GM15510 (cell line): ENCODE measurements at regions not wholly inside any gene's neighbourhood (a gene's known extent, or its start where the extent isn't known, plus 50 kb on each side); places are given as distances from the start of the nearest gene placed in this dataset.

Experiments
- POLR2A ChIP-seq: IDR thresholded peaks from 3 replicates; pipeline ENCODE4 v1.6.1; 2011; ENCODE audit warnings: borderline replicate concordance; ENCODE audit not compliant: insufficient read length; ENCODE audit errors: extremely low read depth

DNA sequence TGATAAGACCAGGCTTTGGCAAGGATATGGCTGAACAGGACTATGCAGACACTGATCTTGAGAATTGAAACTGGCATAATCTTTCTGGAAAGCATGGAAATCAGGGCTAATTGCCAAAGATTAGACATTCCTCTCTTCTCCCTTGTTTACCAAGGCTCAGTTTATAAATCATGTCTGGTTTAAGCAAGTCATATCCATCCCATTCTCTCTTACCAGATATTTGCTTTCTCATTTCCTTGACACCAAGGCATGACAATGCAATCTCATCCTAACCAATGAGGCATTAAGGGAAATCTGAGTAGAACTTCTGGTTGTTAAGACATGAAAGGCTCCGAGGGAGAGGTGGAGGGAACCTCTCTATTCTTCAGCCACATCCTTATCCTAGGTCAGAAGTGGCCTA, 110.3 kb upstream of the CEP85L start:
- no peak for TF ChIP-seq POLR2A

DNA sequence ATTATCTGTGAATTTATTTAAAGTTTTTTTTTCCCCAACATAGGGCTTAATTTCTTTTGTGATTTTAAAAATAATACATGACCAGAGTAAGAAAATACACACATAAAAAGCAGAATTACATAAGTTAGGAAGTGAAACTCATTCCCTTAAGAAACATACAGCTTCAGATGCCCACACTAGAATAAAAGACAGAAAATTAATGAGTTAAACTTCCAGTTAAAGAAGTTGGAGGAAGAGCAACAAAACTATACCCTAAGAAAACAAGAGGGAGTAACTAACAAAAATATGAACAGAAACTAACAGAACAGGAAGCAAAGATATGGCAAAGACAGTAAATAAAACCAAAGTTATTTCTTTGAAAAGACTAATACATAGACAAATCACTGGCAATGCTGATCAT, 107.6 kb upstream of the CEP85L start:
- TF ChIP-seq POLR2A: no peak

DNA sequence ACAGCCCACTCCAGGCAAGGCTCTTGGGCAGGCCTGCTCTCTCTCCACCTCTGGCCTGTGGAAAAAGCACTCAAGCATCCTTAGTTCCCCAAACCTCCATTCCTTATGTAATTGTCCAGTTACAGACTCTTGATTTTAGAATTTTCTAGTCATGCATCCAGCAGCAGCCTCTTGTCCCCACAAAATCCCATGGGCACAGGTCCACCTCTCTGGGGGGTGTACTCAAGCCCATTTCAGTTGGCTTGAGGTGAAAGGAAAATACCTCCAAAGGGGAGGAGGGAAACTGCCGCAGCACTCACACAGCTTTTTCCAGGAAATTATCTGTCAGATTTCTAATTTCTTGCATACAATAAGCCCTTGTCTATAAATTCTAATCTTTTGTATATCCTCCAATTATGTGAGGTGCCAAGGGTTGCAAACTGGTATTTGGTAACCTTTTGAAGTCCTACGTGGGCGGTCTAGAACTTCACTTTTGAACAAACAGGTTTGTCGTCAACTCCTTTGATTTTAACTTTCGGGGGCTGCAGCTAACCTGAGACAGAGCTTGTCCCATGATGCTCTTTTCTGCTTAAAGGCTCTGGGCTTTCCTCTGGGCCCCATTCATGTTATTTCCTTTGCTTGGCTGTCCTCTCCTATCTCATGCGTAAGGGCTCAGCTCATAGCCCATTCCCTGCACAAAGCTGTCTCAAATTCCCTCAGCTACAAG, 104.7 kb upstream of the CEP85L start:
- TF ChIP-seq POLR2A: no peak

DNA sequence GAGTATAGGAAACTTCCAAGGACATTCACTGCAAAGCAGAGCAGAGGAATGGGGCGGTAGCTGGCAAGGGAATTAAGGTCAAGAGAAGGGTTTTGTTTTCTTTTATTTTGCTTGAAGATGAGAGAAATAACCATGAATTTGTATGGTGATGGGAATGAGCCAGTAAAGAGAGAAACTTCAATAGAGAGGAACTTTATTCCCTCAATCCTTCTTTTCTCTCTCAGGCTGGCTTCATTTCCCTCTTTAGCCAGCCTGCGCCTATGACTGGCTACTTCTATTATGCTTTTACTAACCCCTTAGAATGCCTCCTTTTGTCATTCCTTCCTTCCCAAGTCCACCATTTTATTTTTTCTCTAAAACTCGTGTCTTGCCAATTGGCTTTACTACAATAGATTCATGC, 101.4 kb upstream of the CEP85L start:
- no peak for TF ChIP-seq POLR2A

DNA sequence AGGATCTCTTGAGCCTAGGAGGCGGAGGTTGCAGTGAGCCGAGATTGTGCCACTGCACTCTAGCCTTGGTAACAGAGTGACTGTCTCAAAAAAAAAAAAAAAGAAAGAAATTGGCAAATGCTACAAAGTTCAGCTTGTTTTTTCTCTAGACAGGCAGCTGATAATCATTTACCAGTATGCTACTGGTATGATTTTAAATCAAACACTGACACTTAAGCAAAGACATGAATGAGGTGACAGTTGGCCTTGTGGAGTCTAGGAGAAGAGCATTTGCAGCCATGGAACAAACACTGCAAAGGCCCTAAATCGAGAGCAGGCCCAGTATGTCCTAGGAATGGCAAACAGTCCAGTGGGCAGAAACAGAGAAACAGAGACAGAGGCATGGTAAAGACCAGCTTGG, 99.7 kb upstream of the CEP85L start:
- TF ChIP-seq POLR2A: no peak

DNA sequence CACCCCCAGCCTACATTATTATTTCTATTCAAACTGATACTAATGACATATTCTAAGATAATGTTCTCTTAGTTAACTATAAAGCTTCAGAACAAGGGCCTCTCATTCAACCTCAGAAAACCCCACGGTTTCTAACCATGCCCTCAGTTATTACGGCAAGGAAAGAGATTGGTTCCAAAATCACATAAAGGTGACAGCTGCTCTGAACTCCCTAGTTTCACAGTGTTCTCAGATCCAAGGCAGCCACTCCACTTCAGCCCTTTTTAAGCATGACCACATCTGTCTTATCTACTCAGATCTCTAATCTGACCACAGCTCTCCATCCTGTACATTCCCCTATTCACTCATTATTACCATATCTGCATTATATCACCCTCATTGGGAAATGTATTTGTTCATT, 98.8 kb upstream of the CEP85L start:
- no peak for TF ChIP-seq POLR2A

DNA sequence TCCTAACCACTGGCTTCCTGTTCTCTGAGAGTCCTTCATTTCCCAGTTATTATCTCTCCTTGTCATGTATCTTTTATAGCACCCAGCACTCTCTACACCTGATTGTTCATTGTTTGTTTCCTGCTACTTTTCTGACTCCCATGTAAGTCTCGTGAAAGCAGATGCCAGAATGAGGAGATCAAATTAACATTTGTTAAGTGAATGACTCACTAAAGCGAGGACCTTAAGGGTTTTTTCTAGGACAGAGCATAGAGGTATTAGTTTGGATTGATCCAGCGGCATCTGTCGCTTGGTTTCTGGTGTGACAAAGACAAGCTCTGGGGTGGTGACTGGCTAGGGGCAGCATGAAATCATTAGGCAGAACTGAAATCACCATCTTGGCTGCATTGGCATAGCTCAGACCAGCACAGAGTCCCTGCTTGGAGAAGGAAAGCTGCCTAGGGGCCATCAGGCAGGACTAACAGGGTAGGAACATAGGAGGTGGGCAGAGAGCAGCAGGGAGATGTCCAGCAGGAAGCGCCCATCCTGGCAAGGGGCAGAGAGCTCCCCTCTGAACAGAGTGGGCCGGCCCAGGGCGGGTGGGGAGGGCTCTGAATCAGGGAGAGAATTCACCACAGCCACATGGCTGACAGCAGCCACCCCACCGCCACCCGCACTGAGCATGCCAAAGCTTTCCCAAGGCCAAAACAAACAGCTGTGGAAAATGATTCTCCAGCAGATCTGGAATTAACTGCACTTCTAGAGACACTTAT, 97.1 kb upstream of the CEP85L start:
- TF ChIP-seq POLR2A: no peak

DNA sequence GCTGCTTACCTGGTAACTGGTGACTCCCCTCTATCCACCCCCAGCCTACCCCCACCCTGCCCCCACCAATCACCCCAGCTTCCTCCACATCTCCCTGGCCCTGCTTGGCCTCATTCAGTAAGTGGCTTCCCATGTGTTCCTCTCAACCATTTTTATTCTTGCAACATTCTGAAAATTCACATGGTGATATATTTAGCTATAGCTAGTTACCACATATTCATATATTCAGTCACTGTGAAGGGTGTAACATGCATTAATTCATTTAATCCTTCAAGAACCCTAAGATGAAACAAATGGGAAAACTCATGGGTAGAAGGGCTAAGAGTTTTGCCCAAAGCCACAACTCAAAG, 95.4 kb upstream of the CEP85L start:
- no peak for TF ChIP-seq POLR2A

DNA sequence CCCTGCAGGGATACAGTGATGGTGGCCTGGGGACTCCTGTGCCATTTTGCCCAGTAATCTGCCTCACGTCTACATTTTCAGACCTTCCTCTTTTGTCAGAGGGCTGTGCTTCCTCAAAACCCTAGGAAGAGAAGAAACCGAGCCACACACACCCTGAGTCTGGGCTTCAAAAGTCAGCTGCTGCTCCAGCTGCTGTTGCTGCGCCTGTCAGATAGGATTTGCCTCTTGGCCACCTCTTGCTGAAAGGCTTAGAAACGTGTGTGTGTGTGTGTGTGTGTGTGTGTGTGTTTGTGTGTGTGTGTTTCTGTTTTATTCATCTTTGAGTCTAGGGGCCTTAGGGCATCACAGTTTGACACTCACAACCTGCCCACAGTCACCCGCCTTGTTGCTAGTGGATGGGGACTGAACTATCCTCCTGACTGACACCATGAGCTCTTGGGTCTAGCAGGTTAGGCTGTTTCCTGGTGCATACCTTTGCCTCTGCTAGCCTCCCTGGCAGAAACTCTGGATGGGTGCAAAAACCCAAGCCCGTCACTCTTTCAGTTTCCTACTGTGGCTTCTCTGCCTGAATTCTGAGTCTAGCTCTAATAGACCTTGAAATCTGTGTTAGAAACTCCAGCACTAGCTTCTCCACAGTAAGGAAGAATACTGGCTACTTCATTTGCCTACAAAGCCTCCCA, 94.9 kb upstream of the CEP85L start:
- TF ChIP-seq POLR2A: no peak

DNA sequence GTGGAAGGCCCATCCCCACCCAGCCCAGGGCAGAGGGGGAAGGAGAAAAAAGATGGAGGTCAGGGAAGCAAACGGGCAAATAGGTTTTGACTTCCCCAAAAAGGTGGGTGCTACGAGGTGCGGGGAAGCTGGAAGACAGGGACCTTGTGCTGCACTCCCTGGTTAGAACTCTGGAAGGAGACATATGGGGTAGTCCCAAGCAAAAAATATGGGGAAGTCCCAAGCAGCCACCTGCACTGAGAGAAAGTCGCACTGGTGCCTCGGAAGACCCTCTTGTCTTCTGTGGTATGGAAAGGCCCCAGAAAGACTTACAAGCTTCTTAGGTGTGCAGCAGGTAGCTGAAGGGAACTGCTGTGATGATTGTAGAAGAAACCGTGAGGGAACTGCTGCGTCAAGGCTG, 93.8 kb upstream of the CEP85L start:
- no peak for TF ChIP-seq POLR2A

DNA sequence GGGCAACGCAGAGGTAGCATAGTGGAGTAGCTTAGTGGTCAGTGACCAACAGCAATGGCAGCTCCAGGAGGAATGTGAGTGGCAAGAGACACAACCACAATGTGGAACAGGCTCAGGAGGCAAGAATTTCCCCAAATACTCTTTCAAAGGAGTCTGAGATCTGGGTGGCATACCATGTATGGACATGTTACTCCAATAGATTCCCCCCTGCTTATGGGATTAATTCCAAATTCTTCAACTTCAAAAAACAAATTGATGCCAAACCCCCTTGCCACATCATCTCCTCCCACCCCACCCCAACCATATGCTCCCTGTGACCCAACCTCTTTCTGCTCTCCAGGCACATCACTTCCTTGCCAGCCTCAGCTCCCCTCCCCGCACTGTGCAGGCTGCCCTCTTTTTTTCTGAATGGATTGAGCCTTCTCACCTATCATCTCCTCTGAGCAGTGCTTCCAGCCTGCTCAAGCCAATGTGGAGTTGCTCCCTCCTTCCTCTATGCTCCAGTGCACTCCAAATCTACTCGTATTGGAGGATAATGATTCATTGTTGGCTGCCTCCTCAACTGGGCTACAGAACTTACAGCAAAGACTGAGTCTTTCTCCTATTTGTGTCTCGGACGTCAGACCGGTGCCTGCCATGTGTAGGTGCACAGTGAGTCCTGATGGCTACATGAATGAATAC, 93.0 kb upstream of the CEP85L start:
- TF ChIP-seq POLR2A: no peak

DNA sequence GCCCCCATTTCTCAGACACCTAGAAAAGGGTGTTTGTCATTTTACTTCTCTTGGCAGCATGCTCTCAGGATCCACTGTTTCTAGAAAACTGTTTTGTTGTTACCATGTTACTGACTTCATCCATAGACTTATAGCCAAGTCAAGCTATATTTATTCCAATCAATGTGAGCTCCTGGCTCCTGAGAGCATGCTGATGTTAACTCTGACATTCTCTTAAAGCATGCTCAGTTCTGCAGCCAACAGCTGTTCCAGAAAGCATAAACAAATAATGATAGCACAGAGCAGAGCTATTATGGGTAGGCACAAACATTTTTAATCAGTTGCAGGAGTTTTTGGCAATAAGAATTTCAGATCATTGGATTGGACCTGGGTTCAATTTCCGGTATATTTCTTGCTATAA, 92.4 kb upstream of the CEP85L start:
- no peak for TF ChIP-seq POLR2A

DNA sequence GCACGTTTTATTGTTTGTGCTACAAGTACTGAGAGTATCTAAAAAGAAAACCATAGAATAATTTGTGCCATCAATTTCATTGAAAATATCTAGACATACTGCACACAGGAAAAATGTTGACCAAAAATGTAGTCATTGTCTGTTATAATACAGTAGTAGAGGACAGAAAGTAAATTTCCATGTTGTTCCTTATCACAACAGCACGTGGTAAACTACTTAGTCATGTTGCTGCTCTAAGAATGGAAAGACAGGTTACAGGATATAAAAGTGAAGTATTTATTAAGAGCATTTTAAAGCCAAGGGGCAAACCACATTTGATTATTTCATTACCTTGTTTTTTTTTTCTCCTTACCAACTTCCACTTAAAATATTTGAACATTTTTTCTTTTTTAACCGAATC, 89.0 kb upstream of the CEP85L start:
- TF ChIP-seq POLR2A: no peak

DNA sequence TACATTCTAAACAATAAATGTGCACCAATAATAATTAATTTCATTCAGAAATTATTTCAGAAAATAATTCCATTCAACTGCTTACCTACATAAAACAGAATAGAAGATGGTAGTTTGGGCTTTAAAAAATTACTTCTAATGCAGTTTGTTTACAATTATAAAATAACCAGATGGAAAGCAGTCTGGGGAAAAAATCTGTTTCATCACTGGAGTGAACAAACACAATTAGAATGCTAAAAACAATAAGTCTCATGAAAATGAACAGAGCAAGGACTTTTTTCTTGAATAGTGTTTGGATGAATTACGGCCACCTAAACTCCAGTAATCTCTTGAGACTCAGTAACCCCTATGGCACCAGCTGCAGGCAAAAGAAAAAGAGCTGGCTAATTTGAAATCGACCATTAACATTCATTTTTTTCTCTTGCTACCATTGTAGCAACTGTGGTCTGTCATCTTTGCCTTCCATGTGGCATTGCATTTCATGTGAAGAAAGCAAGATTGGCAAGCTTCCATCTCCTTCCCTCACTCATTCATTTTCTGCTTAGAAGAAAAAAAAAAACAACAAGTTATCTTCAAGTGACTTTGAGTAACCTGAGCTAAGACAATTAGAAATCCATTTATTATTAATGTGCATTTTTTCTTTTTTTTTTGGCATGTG, 88.4 kb upstream of the CEP85L start:
- TF ChIP-seq POLR2A: no peak

DNA sequence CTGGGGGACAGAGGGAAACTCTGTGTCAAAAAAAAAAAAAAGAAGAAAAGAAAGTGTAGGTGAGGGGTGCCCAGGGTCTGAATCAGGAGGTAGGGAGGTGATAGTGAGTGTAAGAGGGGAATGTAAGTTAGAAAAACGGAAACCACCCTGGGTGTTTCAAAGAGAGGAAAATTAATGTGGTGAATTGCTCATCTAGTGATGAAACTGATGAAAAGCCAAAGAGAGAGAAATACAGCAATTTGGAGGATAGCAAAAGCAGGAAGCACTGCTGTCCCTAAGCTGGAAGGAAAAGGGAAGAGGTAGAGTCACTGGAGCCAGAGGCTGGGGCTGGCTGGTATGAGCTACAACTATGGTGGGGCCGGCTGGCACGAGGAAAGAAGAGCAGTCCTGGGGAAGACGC, 85.0 kb upstream of the CEP85L start:
- no peak for TF ChIP-seq POLR2A

DNA sequence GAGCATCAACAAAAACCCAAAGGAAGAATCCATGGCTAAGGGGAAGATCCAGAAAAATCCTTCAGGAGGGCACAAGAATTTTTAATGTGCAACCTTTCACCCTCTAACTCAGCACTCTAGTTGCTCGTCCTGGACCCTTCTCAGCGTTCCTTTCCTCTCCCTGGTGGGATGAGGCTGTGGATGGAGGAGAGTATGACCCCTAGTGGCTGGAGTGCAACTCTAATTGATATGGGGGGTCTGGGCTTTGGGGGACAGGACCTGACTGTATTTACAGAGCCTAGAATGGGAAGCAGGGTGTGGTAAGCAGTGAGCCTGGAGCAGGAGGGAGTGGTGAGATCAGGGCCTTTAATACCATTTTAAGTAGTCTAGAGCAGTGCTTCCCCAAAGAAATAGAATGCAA, 83.9 kb upstream of the CEP85L start:
- no peak for TF ChIP-seq POLR2A

DNA sequence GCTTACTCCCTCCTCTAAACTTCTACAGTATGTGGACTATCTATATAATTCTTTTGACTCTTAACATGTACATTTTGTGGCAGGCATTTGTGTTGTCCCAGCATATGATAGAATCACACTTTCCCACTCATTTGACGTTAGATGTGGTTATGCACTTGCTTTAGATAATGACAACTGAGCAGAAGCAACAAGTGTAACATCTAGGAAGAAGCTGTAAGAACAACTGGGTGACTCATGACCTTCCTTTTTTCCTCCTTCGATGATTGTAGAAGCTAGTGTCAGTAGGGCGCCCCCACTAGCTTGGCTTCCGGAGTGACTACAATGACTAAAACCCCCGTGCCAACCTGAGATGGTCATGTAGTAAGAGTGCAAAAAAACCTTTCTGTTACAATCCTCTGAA, 74.6 kb upstream of the CEP85L start:
- no peak for TF ChIP-seq POLR2A
